ENCODE measurements at regions not wholly inside any gene's neighbourhood (a gene's known extent, or its start where the extent isn't known, plus 50 kb on each side); places are given as distances from the start of the nearest gene placed in this dataset.

DNA sequence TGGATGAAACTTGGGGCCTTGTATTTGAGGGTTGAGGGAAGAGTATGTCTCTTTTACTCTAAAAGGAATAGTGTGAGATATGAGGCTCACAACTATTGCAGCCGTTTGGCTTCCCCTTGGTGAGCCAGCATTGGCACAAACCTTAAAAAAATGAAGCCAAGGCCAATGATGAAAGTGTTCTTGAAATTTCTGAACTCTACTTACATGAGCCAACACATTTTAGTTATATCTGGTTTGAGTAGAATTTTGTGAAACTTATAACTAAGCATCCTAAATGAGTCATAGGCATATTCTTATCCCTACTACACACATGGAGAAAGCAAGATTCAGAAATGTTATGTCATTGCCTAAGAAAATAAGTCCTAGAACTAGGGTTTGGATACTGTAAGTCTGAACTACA lies 55.3 kb upstream of the ACSS3 start:
- H3K9me3 Mint-ChIP-seq = no peaks in the 10 kb centered on the region
- H3K4me1 ChIP-seq = peaks cover 6% of the 10 kb centered on the region
- TF ChIP-seq, protein P1, sequence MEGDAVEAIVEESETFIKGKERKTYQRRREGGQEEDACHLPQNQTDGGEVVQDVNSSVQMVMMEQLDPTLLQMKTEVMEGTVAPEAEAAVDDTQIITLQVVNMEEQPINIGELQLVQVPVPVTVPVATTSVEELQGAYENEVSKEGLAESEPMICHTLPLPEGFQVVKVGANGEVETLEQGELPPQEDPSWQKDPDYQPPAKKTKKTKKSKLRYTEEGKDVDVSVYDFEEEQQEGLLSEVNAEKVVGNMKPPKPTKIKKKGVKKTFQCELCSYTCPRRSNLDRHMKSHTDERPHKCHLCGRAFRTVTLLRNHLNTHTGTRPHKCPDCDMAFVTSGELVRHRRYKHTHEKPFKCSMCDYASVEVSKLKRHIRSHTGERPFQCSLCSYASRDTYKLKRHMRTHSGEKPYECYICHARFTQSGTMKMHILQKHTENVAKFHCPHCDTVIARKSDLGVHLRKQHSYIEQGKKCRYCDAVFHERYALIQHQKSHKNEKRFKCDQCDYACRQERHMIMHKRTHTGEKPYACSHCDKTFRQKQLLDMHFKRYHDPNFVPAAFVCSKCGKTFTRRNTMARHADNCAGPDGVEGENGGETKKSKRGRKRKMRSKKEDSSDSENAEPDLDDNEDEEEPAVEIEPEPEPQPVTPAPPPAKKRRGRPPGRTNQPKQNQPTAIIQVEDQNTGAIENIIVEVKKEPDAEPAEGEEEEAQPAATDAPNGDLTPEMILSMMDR (IDR thresholded peaks at IDR 0.05) = no peak
- TF ChIP-seq EZH2 (IDR thresholded peaks at IDR 0.05) (no peak), EZH2phosphoT487 (IDR thresholded peaks at IDR 0.05) (no peak)
- H3K36me3 Mint-ChIP-seq = no peaks in the 10 kb centered on the region
- H3K4me1 Mint-ChIP-seq = peaks cover 6% of the 10 kb centered on the region
- no peak overlapping the region for H3K27ac ChIP-seq
- no peak overlapping the region for H3K9ac ChIP-seq
- H3K36me3 ChIP-seq = no peaks in the 10 kb centered on the region
- no peaks in the 10 kb centered on the region for H3K9me3 ChIP-seq (ENCODE audit: low read depth)
- H3K79me2 ChIP-seq (ENCODE audit: low read depth) = no peaks in the 10 kb centered on the region
- H3K4me2 ChIP-seq = no peak overlapping the region
- H3K27me3 ChIP-seq = no peaks in the 10 kb centered on the region
- no peaks in the 10 kb centered on the region for H3F3A ChIP-seq (ENCODE audit: low read depth)
- no peaks in the 10 kb centered on the region for H4K20me1 ChIP-seq (ENCODE audit: low read depth)
- H2AFZ ChIP-seq (replicated peaks) = no peak overlapping the region
- H3K4me3 Mint-ChIP-seq = no peak overlapping the region
- H3K27me3 Mint-ChIP-seq (ENCODE audit: insufficient read depth, low read depth) = no peaks in the 10 kb centered on the region
- H3K27ac Mint-ChIP-seq = no peak overlapping the region
- DNase-seq (ENCODE audit: low spot score) = no peak
- H3K4me3 ChIP-seq = no peak overlapping the region

DNA sequence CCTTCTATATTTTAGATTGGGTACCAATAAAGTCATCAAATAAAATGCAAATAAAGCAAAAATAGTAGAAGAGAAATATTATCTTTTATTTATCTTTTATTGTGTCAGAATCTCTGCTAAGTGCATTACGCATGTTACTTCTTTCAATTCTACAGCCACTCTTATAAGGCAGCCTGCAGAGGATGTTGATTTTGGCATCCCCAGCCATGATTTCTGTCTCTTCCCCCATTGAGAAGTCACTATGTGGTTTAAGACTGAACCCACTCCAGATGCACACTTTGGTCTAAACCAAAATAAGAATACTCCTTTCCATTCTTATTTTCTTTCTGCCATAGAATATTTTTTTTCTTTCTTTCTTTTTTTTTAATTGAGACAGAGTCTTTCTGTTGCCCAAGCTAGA lies 56.0 kb upstream of the ACSS3 start:
- TF ChIP-seq, protein P1 (IDR thresholded peaks at IDR 0.05) = no peak
- TF ChIP-seq EZH2 (IDR thresholded peaks at IDR 0.05) (no peak), EZH2phosphoT487 (IDR thresholded peaks at IDR 0.05) (no peak)
- H3K36me3 Mint-ChIP-seq = no peaks in the 10 kb centered on the region
- H3F3A ChIP-seq (ENCODE audit: low read depth) = no peaks in the 10 kb centered on the region
- DNase-seq (ENCODE audit: low spot score) = no peak
- no peak overlapping the region for H3K9ac ChIP-seq
- H3K4me3 Mint-ChIP-seq = no peak overlapping the region
- no peaks in the 10 kb centered on the region for H3K9me3 ChIP-seq (ENCODE audit: low read depth)
- no peaks in the 10 kb centered on the region for H4K20me1 ChIP-seq (ENCODE audit: low read depth)
- H3K27me3 Mint-ChIP-seq (ENCODE audit: insufficient read depth, low read depth) = no peaks in the 10 kb centered on the region
- no peak overlapping the region for H2AFZ ChIP-seq (replicated peaks)
- no peaks in the 10 kb centered on the region for H3K9me3 Mint-ChIP-seq
- H3K36me3 ChIP-seq = no peaks in the 10 kb centered on the region
- H3K4me1 Mint-ChIP-seq = peaks cover 6% of the 10 kb centered on the region
- H3K27me3 ChIP-seq = no peaks in the 10 kb centered on the region
- H3K27ac Mint-ChIP-seq = no peak overlapping the region
- no peak overlapping the region for H3K4me2 ChIP-seq
- H3K4me1 ChIP-seq = peaks cover 6% of the 10 kb centered on the region
- H3K27ac ChIP-seq = no peak overlapping the region
- no peaks in the 10 kb centered on the region for H3K79me2 ChIP-seq (ENCODE audit: low read depth)
- H3K4me3 ChIP-seq = no peak overlapping the region

DNA sequence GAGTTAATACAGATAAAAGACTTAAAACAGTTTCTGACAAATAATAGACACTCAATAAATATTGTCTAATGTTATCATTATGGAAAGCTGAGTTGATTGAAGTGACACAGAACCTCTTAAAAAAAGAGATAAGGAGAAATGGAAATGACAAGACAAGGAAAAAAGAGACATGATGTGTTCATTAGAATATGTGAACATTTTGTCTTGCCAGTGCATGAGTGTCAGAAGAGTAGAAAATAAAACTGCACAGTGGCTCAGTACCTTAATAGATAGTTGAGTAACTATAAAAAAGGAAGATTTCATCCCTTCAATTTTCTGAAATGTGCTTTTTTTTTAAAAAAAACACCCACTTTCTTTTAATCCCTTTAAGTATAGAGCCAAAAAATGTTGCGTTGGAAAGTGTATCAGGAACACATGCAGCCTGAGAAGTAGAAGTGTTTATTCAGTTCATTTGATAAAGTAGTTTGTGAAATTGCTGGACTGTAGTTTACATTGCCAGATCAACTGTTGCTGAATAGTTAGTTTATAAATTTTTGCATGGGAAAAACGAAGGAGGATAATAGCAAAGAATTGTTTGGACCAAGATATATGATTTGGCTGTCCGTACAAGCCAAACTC lies 56.6 kb upstream of the ACSS3 start:
- H3K36me3 Mint-ChIP-seq = no peaks in the 10 kb centered on the region
- H3K27me3 Mint-ChIP-seq (ENCODE audit: insufficient read depth, low read depth) = no peaks in the 10 kb centered on the region
- H3K9ac ChIP-seq = no peak overlapping the region
- H3K4me2 ChIP-seq = no peak overlapping the region
- H3F3A ChIP-seq (ENCODE audit: low read depth) = no peaks in the 10 kb centered on the region
- H3K4me1 ChIP-seq = peaks cover 6% of the 10 kb centered on the region
- no peaks in the 10 kb centered on the region for H4K20me1 ChIP-seq (ENCODE audit: low read depth)
- TF ChIP-seq EZH2phosphoT487 (IDR thresholded peaks at IDR 0.05) = no peak
- TF ChIP-seq, protein P1 (IDR thresholded peaks at IDR 0.05) = no peak
- no peak for TF ChIP-seq EZH2 (IDR thresholded peaks at IDR 0.05)
- H3K36me3 ChIP-seq = no peaks in the 10 kb centered on the region
- H3K9me3 ChIP-seq (ENCODE audit: low read depth) = no peaks in the 10 kb centered on the region
- no peaks in the 10 kb centered on the region for H3K9me3 Mint-ChIP-seq
- H3K79me2 ChIP-seq (ENCODE audit: low read depth) = no peaks in the 10 kb centered on the region
- peaks cover 6% of the 10 kb centered on the region for H3K4me1 Mint-ChIP-seq
- no peak overlapping the region for H3K27ac Mint-ChIP-seq
- no peak for DNase-seq (ENCODE audit: low spot score)
- H3K4me3 ChIP-seq = no peak overlapping the region
- H3K4me3 Mint-ChIP-seq = no peak overlapping the region
- H3K27me3 ChIP-seq = no peaks in the 10 kb centered on the region
- H3K27ac ChIP-seq = no peak overlapping the region
- H2AFZ ChIP-seq (replicated peaks) = no peak overlapping the region

Measured in neural progenitor cell (in vitro differentiated cells).